ENCODE measurements at regions not wholly inside any gene's neighbourhood (a gene's known extent, or its start where the extent isn't known, plus 50 kb on each side); places are given as distances from the start of the nearest gene placed in this dataset.
A peak's percentile ranks its signal among the peaks of the same experiment; 100 is the strongest.

DNA sequence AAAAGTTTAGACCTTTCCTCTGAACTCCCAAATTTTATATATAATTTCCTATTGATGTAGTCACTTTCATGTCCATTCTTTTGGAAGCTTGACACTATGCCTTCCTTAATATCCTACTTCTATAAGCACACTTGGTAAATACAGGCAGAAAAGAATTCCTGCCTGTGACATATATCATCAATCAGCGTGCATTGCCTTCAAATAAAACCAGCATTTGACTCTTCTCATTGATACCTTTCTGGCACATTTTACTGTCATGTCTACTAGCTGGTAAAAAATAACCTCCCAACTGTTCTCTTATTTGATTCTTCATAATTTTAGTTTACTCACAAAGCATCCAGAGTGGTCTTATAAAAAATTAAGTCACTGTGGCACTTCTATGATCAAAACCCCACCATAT, 693.5 kb downstream of the CBLN2 start:
- DNase-seq = no peak

DNA sequence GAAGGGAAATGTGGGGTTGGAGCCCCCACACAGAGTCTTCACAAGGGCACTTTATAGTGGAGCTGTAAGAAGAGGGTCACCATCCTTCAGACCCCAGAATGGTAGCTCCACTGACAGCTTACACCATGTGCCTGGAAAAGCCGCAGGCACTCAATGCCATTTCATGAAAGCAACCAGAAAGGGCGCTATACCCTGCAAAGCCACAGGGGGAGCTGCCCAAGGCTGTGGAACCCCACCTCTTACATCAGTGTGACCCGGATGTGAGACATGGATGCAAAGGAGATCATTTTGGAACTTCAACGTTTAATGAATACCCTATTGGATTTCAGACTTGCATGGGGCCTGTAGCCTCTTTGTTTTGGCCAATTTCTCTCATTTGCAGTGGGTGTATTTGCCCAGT, 694.7 kb downstream of the CBLN2 start:
- DNase-seq = peak; percentile 1

- DNase-seq = no peak
Measured at GRCh38 chr18:71846716-71847115, 697.4 kb downstream of the CBLN2 start.

DNA sequence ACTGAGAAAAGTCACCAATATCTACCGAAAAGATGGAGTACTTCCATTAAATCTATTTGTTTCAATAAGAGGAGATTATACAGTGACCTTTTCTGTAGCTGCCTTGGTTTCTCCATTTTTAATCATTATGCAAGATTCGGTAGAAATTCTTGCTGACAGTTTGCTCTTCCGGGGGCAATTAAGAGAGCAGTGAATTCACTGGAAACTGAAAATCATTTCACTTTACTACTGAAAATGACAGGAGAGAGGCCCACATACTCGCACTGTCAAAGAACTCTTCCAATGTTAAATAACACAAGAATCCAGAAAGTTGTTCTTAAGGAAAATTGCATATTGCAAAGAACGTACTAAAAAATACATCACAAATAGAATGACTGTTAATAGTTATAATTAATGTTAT, 699.3 kb downstream of the CBLN2 start:
- DNase-seq = no peak

- no peak for DNase-seq
Measured at GRCh38 chr18:71842666-71843065, 701.5 kb downstream of the CBLN2 start.

DNA sequence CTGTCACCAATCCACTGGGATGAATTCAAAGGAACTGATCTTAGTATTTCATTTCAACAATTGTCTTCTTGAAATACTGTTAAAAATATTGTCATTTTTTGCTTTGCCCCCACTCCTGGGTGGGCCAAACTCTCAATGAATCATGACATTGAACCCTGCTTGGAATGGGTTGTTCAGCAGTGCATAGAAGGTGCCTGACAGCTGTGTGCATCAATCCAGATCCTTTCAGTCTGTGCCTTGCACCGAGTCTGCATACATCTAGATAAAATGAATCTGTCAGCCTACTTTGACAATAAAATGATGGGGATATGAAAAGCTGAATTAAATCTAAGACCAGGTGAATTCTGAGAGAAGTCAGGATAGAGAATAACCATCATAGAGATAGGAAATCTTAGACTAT, 706.6 kb downstream of the CBLN2 start:
- no peak for DNase-seq

- DNase-seq = no peak
Measured at GRCh38 chr18:71832946-71833617, 711.1 kb downstream of the CBLN2 start.

- DNase-seq = no peak
Measured at GRCh38 chr18:71831039-71831438, 713.1 kb downstream of the CBLN2 start.

DNA sequence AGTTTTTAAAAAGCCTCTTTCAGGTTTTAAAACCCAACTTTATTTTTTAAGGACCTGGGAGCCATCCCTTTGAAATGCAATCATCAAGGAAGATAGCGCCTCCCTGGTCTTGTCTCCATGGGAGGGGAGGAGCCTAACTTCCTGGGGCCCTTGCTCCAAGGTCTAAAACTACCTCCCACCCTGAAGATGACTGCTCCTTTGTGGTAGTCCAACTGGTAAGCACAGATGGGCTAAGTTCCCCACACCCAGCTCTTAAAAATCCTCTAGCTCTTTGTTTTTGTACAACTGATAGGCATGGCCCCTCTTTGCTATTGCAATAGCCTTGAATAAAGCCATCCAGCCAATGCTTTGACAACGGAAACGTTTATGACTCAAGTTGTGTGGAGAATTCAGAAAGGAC, 716.8 kb downstream of the CBLN2 start:
- DNase-seq = no peak

DNA sequence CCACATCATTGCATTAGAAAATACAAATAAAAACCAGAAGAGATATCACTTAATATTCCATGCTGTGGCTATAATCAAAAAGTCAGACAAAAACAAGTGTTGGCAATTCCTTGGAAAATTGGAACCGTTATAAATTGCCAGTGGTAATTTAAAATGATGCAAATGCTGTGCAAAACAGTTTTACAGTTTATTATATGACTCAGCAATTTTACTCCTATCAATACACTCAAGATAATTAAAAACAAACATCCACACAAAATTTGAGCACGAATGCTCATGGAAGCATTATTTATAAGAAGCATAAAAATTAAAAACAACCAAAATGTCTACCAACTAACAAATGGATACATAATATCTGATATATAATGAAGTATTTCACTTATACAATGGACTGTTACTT, 728.8 kb downstream of the CBLN2 start:
- no peak for DNase-seq

DNA sequence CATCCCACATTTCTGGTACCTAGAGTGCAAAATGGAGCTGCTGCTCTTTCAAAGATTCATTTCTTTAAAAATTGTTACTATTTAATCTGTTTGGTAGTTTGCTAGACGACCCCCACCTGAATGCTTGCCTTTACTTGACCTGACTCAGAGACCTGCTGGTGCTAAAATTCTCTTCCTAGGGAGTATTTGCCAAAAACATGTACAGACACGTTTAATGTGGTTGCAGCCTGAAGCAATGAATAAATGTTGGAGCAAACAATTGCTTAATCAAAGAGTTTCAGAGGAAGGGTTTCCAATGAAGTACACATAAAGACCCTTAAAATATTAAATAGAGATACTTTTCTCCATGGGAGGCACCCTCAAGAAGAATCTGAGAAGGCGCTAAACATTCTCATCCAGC, 734.4 kb downstream of the CBLN2 start:
- DNase-seq = no peak

DNA sequence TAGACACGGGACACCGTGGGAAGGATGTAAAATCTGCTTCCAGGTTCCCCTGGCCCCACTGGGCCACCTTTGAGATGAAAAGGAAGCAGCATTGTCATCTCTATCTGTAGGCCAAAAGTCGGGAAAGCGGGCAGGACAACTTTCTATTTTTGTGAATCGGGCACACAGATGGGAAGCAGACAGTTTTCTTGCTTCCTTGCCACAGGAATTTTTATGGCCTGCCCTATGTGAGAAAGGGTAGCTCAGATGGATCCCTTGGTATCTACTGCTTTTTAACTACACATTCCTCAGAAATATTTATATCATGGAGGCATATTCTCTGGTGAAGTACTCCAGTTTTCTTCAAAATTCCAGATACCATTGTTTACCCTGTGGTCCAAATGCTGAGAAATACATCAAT, 735.5 kb downstream of the CBLN2 start:
- no peak for DNase-seq

DNA sequence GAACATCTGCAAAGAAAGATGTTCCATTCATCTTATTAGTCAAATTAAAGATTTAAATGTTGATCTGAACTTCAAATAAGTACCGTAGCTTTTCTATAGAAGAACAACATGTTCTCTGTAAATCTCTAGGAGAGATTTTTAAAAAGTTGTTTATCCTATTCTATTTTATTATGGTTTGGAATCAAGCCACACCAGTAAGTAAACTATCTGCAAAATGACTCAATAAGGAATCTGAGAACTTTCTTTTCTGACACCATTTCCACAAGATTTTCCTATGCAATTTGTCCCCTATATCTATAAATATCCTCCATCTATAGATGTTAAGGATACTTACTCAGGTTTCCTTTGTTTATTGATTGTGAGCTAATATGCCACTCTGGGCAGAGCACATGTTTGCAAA, 736.6 kb downstream of the CBLN2 start:
- DNase-seq = no peak

- no peak for DNase-seq
Measured at GRCh38 chr18:71798986-71799673, 745.0 kb downstream of the CBLN2 start.

DNA sequence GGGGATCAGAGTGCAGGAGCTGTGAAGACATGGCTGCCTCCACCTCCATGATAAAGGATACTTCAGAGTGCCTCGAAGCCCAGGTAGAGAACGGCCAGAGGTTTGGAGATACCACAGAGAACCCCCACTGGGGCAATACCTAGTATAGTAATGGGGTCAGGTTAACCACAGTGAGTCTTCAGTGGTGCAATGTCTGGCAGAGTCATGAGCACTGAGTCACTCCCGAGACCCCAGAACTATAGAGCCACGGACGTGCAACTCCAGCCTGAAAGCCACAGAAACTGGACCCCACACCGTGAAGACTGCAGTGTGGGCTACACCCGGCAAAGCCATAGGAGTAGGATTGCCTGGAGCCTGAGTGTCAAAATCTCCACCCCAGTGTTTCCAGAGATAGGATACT, 746.6 kb downstream of the CBLN2 start:
- DNase-seq = no peak

DNA sequence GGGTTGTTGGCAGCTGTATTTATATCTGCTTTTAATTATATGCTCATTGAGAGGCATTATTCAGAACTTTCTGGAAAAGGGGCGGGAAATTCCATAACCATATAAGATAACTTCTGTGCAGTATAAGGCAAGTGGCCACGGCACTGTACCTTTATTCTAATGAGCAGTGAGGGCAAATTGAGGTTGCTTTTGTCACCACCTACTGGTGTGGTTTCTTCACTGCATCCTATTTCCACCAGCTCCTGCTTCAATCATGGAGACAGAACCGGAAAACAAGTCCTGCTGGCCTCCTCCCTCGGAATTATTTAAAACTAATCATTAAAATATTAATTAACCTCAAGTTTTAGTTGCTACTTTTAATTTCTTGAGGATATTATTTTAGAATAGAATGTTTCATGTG, 759.4 kb downstream of the CBLN2 start:
- DNase-seq = peak; percentile 16

DNA sequence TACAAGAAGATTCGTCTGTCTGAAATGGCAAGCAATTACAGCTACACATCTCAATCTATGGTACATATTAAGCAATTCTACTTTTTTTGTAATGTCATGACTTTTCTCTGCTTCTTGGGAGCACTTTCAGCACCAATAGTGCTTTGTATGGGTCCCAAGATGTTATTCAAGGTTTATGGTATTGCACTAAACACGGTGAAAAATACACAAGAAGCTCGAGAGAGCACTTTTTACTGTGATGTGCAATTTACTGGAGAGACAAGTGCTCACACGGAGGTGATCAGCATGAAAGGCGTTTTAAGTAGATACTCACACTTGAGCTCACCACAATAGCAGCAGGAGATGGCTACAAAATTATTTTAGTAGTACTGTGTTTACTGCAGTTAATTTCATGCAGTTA, 783.6 kb downstream of the CBLN2 start:
- DNase-seq = no peak

DNA sequence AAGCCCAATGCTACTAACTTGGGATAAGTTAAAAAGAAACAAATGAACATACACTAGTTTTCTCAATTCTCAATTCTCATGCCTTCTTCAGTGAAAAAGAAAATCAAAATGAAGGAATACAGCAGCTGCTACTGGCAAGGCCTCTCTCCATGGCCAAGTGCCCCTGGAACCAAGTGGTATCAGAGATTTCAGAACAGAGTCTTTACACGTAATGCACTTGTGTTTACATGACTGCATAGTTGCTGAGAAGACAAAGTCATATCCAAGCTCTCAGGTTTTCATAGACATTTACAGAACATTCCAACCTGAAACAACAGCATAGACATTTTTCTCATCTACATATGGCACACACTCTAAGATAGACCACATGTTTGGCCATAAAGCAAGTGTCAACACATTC, 789.9 kb downstream of the CBLN2 start:
- no peak for DNase-seq

DNA sequence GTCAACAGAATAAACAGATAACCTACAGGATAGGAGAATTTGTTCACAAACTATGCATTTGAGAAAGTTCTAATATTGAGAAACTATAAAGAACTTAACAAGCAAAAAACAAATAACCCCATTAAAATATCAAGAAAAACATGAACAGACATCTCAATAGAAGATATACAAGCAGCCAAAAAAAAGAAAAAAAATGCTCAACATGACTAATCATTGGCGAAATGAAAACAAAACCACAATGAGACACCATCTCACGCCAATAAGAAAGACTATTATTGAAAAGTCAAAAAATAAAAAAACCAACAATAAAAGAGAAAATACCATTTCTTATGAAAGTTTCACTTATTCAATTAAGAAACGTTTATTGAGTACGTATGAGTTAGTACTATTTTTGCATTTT, 800.5 kb downstream of the CBLN2 start:
- DNase-seq = no peak

GRCh38 chr18:71729611-71730010, 814.5 kb downstream of the CBLN2 start:
- DNase-seq = no peak

DNA sequence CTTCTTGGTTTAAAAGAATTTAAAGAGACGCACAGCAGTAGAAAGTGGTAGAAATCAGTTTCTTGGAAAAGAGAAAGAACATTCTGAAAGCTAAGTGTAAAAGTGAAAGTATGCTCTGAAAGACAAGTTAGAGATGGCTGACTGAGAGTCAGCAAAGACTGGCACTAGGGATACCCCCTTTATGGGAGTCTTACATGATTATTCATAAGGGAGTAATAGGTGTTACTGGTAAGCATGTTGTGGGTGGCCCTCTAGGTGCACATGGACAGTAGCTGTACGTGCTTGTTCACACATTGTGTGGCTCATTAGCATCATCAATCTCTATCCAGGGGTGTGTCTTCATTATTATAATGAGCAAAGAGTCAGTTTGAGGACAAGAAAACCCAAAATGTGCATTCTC, 816.2 kb downstream of the CBLN2 start:
- no peak for DNase-seq

GRCh38 chr18:71725256-71725655, 818.9 kb downstream of the CBLN2 start:
- no peak for DNase-seq

DNA sequence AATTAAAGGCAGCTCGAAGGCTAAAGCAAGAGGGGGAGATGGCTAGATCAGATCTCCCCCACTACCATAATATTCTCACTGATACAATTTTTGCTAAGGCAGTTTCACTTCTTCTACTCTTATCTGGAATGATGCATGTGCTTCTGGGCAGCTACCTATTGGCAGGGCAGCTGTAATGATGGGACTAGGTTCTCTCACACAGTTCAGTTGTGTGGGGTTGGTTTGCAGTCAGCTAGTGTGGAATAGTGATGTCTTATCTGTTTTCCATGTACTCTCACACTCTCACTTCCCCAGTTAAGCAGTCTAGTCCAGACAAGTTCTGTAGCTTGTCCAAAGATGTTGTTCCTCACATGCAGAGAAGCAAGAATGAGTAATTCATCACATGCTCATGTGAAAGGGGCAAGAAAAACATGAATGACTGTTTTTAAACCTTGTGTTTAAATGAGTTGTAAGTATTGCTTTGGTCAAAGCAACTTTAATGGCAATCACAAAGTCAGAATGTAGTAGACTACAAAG, 836.1 kb downstream of the CBLN2 start:
- DNase-seq = no peak

- no peak for DNase-seq
Measured at GRCh38 chr18:71707400-71707799, 836.7 kb downstream of the CBLN2 start.

All from activated CD4-positive, alpha-beta T cell treated with anti-CD3 and anti-CD28 coated beads, Interleukin-2, Interleukin-6, amounts not matched to agents 100 ng/mL and 50 ng/mL, durations not matched to agents 16 hours and 8 hours (primary cell).